Lower leg skin (tissue), 3 donors: ENCODE measurements at regions not wholly inside any gene's neighbourhood (a gene's known extent, or its start where the extent isn't known, plus 50 kb on each side); places are given as distances from the start of the nearest gene placed in this dataset.

Source experiments
- POLR2A ChIP-seq, 2 donors: fragments of 450-650 bp; IDR thresholded peaks; one replicate each; pipeline ENCODE4 v1.6.1; 2016 to 2017; ENCODE audit warnings: antibody characterized with exemption in 2 of 2, mild to moderate bottlenecking in 1 of 2, moderate library complexity in 1 of 2
- TF ChIP-seq, protein P1 (sequence below), 3 donors: fragments of 450-650 bp; IDR thresholded peaks; one replicate each; pipeline ENCODE4 v1.5.1; 2016; ENCODE audit warnings: antibody characterized with exemption in 3 of 3, mild to moderate bottlenecking in 3 of 3, moderate library complexity in 2 of 3

DNA sequence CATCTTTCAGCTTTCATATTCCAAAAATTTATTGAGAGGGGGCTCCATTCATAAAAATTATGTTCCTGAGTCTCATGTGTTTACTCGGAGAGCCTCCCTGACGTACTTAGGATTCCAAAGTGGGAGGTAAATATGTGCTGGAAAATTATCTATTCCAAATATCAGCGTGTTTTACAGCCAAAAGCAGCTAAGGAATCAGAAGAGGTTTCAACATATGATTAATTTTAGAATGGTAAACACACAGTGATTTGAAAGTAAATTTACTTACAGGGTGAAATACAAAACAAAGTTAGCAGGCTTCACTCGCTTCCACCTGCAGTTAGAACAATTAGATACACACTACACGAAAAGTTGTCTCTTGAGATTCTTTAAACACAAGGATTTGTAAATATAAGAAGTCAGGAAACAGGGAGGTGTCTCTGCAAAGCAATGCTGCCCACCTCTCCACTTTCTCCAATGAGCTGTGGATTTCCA is 313.8 kb upstream of the NBEA start:
- no peak for TF ChIP-seq POLR2A (IDR thresholded peaks at IDR 0.05)
- TF ChIP-seq, protein P1, sequence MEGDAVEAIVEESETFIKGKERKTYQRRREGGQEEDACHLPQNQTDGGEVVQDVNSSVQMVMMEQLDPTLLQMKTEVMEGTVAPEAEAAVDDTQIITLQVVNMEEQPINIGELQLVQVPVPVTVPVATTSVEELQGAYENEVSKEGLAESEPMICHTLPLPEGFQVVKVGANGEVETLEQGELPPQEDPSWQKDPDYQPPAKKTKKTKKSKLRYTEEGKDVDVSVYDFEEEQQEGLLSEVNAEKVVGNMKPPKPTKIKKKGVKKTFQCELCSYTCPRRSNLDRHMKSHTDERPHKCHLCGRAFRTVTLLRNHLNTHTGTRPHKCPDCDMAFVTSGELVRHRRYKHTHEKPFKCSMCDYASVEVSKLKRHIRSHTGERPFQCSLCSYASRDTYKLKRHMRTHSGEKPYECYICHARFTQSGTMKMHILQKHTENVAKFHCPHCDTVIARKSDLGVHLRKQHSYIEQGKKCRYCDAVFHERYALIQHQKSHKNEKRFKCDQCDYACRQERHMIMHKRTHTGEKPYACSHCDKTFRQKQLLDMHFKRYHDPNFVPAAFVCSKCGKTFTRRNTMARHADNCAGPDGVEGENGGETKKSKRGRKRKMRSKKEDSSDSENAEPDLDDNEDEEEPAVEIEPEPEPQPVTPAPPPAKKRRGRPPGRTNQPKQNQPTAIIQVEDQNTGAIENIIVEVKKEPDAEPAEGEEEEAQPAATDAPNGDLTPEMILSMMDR (IDR thresholded peaks at IDR 0.05), result no peak
